ENCODE measurements at regions not wholly inside any gene's neighbourhood (a gene's known extent, or its start where the extent isn't known, plus 50 kb on each side); places are given as distances from the start of the nearest gene placed in this dataset.

GRCh38 chr18:51864219-51864965, 475.6 kb upstream of the DCC start (continued):
- TF ChIP-seq FOS (IDR thresholded peaks at IDR 0.05; ENCODE audit: borderline replicate concordance, extremely low read depth, insufficient read length) (no peak), LARP7 (IDR thresholded peaks at IDR 0.05) (no peak), USF1 (IDR thresholded peaks at IDR 0.05; ENCODE audit: borderline replicate concordance, extremely low read length, insufficient read depth, low read depth, low read length) (no peak), BHLHE40 (IDR thresholded peaks at IDR 0.05; ENCODE audit: borderline replicate concordance in 1 of 2, low read depth in 2 of 2, low read length in 1 of 2) (no peak)

GRCh38 chr18:51865538-51865937, 474.5 kb upstream of the DCC start:
- no peak overlapping the region for H3K9ac ChIP-seq (ENCODE audit: control insufficient read depth, insufficient read depth, low read length)
- FAIRE-seq (no peak), ATAC-seq (no peak), DNase-seq (ENCODE audit: low read depth, low spot score) (no peak)
- 71% methylated on average over 1 of the region's 1 CpG for WGBS (ENCODE audit: insufficient coverage, insufficient replicate concordance, low lambda C conversion rate, missing lambda C conversion rate)
- CTCF ChIA-PET = interaction anchor here (0.6 to 1.2 kb wide), 2 partner anchors 14 to 432 kb away, joined by 3 to 5 read pairs; no protein-coding TSS in a partner anchor
- in situ Hi-C loops (cut with MboI) (no loop called here), intact Hi-C loops (cut with micrococcal nuclease; ENCODE audit: unreplicated experiment) (no loop called here)
- BruUV-seq (replicated peaks) = no TSS peak
- H3K36me3 ChIP-seq (ENCODE audit: control insufficient read depth in 2 of 2, insufficient read depth in 2 of 2, low read length in 1 of 2) = no peaks in the 10 kb centered on the region
- no peak overlapping the region for H3K4me3 ChIP-seq
- POLR2A ChIA-PET = no interaction called here
- SMC1A ChIA-PET (ENCODE audit: uncharacterized antibody, unreplicated experiment) = interaction anchor here (0.6 to 2.7 kb wide), 2 partner anchors 14 to 193 kb away, joined by 3 to 12 read pairs; no protein-coding TSS in a partner anchor
- H3K9me3 ChIP-seq (replicated peaks; ENCODE audit: control insufficient read depth, insufficient read depth, low read length) = no peaks in the 10 kb centered on the region; the same call in 2 of the 3 replicates
- no peaks in the 10 kb centered on the region for H3K4me1 ChIP-seq (ENCODE audit: control insufficient read depth, insufficient read depth, low read length)
- no peak overlapping the region for H3K4me2 ChIP-seq (ENCODE audit: control insufficient read depth, insufficient read depth)
- RAD21 ChIA-PET (ENCODE audit: unreplicated experiment) = no interaction called here
- TF ChIP-seq BACH1 (IDR thresholded peaks at IDR 0.05; ENCODE audit: borderline replicate concordance) (no peak), CBFB (IDR thresholded peaks at IDR 0.05; ENCODE audit: low read depth) (no peak), IKZF1 (conservative IDR thresholded peaks at IDR 0.05) (no peak), ATF2 (IDR thresholded peaks at IDR 0.05; ENCODE audit: low read length) (no peak), ZSCAN29 (IDR thresholded peaks at IDR 0.05) (no peak), ZZZ3 (IDR thresholded peaks at IDR 0.05; ENCODE audit: control insufficient read depth, insufficient read length, low read depth) (no peak), GABPA (IDR thresholded peaks at IDR 0.05; ENCODE audit: low read depth) (no peak), POLR2AphosphoS2 (IDR thresholded peaks at IDR 0.05; ENCODE audit: low read depth, low read length) (no peak), ZBTB4 (CRISPR knock-in tag; IDR thresholded peaks at IDR 0.05) (no peak)
- H3K27ac ChIP-seq (ENCODE audit: control insufficient read depth, insufficient read depth) = no peak overlapping the region
- H3K79me2 ChIP-seq (ENCODE audit: control insufficient read depth, insufficient read depth, low read length) = no peaks in the 10 kb centered on the region
- H2AFZ ChIP-seq (ENCODE audit: control insufficient read depth, low read depth, low read length) = no peak overlapping the region
- H3K27me3 ChIP-seq (replicated peaks in 1 of 2; ENCODE audit: control insufficient read depth in 2 of 2, insufficient read depth in 2 of 2, low read length in 1 of 2) = no peaks in the 10 kb centered on the region
- no peaks in the 10 kb centered on the region for H4K20me1 ChIP-seq (ENCODE audit: control insufficient read depth, insufficient read depth)

Data from GM12878 (cell line).